Muscle of back (tissue), 3 donors: ENCODE measurements at regions not wholly inside any gene's neighbourhood (a gene's known extent, or its start where the extent isn't known, plus 50 kb on each side); places are given as distances from the start of the nearest gene placed in this dataset.

Experiments used
- DNase-seq, 3 donors: peaks; one replicate each; pipeline versions ENCODE4 v3.0.0 to v3.0.0-alpha.2; 2013

GRCh38 chr4:100970414-100970813 is 376.9 kb downstream of the PPP3CA start:
- DNase-seq: no peak

GRCh38 chr4:100969925-100970324 is 377.4 kb downstream of the PPP3CA start:
- DNase-seq: peak in 1 of 3 donors; percentile 9

DNA sequence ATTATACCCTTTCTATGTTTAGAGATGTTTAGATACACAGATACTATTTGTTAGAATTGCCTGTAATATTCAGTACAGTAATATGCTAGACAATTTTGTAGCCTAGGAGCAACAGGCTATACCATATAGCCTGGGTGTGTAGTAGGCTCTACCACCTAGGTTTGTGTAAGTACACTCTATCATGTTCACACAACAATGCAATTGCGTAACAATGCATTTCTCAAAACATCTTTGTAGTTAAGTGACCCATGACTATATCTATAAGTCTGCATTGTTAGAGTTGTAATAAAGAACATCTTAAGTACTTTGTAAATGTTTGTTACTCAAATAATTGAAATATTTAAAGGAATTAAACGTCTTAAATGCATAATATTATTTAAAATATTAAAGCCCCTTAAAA is 379.3 kb downstream of the PPP3CA start:
- DNase-seq: no peak

DNA sequence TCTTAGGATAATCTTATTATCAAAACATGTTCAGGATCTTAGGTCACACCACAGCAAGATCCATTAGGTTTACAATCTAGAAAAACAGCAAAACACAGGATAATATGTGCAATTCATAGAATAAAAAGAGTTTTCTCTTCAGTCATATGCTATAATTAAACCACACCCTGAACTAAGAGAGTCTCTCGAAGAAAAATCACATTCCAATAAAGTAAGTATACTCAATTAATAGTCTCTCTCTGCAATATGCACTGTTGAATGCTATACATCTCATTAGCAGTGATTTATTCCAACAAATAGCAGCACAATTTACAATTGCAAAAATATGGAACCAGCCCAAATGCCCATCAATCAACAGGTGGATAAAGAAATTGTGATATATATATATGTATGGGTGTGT is 383.7 kb downstream of the PPP3CA start:
- DNase-seq: no peak

DNA sequence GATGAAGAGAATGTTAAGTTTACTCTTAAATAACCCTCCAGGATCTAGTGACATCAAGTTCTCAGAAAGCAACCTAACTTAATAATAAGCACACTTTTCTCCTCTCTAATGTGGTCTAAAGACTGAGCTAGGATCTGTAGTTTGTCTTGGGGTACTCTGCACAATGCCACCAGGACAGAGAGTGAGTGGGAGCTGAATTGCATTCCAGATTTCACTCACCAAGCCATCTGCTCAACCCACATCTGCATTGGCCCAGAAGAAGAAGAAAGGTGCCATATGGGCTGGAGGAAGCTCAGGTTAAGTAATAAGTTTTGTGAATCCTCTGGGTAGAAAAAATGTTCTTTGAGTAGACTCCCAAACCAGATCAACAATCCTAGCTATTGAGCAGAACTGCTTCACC is 384.6 kb downstream of the PPP3CA start:
- no peak for DNase-seq

DNA sequence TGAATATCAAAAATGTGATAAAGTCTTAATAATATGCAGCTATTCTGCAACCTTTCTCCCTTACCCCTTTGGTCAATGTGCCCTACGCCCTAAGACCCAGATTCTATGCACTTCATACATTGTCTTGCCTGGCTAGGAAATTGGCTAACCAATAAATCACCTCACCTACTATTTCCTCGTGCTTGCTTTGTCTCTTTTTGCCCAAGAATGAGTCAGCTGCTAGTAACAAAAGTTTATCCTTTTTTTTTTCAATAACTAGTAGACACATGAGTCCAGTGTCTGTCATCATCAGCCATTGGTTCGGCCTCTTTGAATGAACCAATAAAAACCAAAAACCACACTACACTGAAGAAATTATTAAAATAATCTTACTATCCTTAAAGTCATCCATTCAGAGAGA is 387.1 kb downstream of the PPP3CA start:
- no peak for DNase-seq

- no peak for DNase-seq
Measured at GRCh38 chr4:100954046-100954445, 393.3 kb downstream of the PPP3CA start.

DNA sequence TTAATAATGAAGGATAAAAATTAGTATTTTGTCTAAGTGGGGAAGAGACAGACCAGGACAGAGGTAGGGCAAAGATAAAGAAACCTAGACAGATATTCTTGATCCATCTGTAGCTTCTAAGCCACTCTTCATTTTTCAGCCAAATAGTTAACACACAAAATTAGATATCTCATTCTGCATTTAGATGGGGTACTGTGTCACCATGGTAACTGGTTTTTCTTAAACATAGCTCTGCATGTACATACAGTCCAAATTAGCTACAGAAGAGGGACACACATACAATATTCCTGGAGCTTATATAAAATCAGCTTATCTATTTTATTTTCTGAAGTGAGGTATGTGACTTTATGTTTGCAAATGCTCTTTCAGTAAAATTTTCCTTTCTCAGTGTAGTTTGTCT is 393.7 kb downstream of the PPP3CA start:
- DNase-seq: no peak

GRCh38 chr4:100952590-100952989 is 394.7 kb downstream of the PPP3CA start:
- DNase-seq: no peak

DNA sequence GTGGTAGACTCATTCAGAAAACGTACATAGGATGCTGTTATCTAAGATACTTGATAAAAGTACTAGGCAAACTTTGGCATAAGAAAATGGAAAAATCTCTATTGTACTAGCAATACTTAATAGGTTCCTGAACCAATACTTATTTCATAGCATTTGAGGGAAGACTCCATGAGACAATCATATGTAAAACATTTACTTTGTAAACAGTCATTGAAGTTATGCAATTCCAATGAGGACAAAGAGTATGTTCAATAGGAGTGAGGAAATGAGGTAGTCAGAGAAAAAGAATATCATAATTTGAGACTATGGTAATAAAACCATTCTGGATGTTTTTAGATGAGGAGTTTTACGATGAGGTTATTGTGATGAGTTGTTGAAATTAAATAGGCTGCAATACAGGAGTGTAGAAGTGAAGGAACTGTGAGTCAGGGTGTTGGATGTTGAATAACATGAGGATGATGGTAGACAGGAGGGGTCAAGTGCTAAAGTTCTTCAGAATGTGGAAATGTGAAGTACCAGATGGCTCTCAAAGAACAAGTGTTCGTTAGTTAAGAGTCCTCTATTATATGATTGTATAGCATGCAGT is 397.9 kb downstream of the PPP3CA start:
- DNase-seq: no peak

GRCh38 chr4:100948911-100949310 is 398.4 kb downstream of the PPP3CA start:
- DNase-seq: no peak

DNA sequence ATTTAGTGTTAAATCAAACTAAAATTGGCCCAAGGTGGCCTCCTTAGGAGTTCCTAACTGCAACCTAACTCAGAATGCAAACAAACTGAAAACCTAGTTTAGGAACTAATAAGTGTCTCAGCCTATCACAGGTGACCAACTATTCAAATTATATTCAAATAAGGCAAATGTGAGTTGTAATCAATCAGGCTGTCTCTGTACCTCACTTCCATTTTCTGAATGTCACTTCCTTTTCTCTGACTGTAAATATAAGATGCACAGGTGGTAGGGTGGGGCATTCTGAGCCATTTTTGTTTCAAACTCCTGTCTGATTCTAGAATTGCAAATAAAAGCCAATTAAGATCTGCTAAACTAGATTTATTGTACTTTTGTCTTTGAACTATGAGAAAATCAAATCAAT is 401.5 kb downstream of the PPP3CA start:
- no peak for DNase-seq

GRCh38 chr4:100938698-100939097 is 408.6 kb downstream of the PPP3CA start:
- no peak for DNase-seq

DNA sequence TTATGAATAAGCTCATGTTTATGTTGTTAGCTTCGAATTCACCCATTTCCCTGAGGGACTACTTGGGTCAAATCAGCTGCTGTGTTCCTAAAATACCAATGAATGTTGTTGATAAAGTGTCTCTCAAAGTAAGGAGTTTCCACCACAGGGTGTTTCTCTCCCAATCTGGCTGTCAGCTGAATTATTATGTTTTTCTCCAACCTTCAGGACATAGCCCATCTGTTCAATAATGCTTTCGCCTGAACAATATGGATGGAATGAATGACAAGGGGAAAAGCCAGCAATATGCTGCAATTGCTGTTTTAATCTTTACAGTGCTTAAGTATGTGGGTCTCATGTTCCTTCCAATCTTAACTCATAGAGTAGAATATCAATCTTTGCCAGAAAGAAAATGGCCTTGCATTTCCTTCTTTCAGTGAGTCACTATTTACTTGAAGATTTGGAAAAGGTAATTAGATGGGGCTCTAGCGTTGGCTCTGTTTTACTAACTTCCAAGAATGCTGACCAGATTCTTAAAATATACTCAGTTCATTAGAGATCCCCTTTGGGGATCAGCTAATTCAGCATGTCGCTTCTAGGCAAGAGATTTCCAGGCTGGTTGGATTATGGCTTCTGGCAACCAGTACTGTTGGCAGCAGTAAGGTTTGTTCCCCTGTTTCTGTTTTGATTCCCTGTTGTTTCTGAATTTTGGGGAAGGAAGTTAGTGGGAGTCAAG is 410.5 kb downstream of the PPP3CA start:
- DNase-seq: peak; percentile 16 to 64 (median 21)

DNA sequence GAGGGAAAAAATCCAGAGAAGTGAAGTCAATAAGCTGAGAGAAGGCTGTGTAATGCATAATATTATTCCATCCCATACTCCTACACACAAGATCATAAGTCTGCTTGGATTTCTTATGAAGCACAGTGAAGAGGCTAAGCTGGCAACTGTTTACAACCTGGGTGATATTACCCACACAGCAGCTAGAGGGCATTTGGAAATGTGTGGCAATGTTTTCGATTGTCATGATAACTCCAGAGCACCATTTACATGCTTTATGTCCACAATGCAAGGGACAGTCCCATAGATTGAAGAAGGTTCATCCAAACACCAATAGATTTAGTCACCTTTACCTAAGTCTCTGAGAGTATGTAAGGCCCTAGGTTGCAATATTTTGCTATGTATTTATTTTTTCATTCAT is 412.2 kb downstream of the PPP3CA start:
- no peak for DNase-seq

- no peak for DNase-seq
Measured at GRCh38 chr4:100933628-100934027, 413.7 kb downstream of the PPP3CA start.

GRCh38 chr4:100929758-100930157 is 411.9 kb upstream of the EMCN start:
- DNase-seq: no peak

GRCh38 chr4:100929135-100929534 is 411.3 kb upstream of the EMCN start:
- DNase-seq: no peak

DNA sequence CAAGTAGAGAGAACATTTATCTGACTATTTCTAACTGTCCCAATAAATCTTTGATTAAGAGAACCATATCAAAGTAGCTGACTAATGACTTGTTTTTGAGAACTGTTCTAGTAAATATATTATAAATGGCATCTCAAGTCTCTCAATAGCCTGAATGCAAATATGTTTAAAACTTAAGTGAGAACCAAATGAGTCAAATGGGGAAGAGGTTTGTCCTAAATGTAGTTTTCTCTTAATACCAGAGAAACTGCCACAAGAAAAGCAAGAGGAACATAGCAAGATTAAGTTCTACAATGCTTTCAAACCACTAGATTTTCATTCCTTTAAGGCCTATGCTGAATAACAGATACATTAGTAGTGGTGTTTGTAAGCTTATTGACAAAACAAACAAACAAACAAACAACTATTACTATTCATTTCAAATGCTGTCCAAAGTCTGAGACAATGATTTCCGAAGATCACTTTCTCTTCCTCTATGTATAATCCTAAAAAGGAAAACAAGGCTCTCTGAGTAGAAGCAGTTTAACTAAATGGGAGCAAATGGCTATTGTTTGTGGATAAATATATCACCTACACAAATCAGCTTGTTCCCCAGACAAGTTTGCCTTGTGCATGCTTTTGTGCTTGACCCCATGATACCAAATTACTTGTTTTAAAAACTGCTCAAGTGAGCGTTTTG is 408.4 kb upstream of the EMCN start:
- DNase-seq: no peak

- no peak for DNase-seq
Measured at GRCh38 chr4:100913685-100914084, 395.9 kb upstream of the EMCN start.

DNA sequence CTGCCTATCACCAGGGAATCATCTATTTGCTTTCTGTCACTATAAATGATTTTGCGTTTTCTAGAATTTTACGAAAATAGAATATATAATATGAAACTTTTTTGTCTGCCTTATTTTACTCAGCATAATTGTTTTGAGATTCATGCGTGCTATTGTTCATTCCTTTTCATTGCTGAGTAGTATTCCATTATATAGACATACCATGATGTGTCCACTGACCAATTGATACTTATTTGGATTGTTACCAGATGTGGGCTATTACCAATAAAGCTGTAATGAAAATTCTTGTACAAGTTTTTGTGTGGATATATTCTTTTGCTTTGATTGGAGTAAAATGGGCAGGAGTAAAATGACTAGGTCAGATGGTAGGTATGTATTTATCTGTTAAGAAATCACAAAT is 390.7 kb upstream of the EMCN start:
- DNase-seq: no peak

GRCh38 chr4:100907465-100908454 is 389.9 kb upstream of the EMCN start:
- DNase-seq: peak in 1 of 3 donors; percentile 9
